ENCODE measurements at regions not wholly inside any gene's neighbourhood (a gene's known extent, or its start where the extent isn't known, plus 50 kb on each side); places are given as distances from the start of the nearest gene placed in this dataset.
A peak's percentile ranks its signal among the peaks of the same experiment; 100 is the strongest.

DNA sequence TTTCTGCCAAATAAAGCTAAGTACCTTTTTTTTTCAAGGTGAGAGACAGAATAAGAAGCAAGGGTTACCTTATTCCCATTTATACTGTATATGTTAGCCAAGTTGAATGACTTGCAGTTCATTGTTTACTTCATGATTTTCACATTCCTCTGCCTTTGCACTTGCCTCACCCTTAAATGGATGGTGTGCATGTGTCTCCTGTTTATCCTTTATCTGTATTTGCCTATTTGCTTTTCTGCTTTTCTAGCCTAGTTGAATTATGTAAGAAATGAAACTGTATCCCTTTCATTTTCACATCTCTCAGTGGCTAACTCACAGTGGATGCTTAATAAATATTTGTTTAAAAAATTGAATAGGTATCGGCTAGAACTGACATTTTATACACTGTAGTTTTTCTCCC is 200.8 kb upstream of the ST8SIA4 start (continued):
- TF ChIP-seq, protein P1, sequence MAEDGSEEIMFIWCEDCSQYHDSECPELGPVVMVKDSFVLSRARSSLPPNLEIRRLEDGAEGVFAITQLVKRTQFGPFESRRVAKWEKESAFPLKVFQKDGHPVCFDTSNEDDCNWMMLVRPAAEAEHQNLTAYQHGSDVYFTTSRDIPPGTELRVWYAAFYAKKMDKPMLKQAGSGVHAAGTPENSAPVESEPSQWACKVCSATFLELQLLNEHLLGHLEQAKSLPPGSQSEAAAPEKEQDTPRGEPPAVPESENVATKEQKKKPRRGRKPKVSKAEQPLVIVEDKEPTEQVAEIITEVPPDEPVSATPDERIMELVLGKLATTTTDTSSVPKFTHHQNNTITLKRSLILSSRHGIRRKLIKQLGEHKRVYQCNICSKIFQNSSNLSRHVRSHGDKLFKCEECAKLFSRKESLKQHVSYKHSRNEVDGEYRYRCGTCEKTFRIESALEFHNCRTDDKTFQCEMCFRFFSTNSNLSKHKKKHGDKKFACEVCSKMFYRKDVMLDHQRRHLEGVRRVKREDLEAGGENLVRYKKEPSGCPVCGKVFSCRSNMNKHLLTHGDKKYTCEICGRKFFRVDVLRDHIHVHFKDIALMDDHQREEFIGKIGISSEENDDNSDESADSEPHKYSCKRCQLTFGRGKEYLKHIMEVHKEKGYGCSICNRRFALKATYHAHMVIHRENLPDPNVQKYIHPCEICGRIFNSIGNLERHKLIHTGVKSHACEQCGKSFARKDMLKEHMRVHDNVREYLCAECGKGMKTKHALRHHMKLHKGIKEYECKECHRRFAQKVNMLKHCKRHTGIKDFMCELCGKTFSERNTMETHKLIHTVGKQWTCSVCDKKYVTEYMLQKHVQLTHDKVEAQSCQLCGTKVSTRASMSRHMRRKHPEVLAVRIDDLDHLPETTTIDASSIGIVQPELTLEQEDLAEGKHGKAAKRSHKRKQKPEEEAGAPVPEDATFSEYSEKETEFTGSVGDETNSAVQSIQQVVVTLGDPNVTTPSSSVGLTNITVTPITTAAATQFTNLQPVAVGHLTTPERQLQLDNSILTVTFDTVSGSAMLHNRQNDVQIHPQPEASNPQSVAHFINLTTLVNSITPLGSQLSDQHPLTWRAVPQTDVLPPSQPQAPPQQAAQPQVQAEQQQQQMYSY (CRISPR knock-in tag; IDR thresholded peaks at IDR 0.05) = no peak
- no peak for TF ChIP-seq MTF2 (CRISPR knock-in tag; IDR thresholded peaks at IDR 0.05; ENCODE audit: borderline replicate concordance)
- no peak for TF ChIP-seq ZBTB8A (CRISPR knock-in tag; IDR thresholded peaks at IDR 0.05; ENCODE audit: borderline replicate concordance, low read depth)
- TF ChIP-seq ZNF3 (CRISPR knock-in tag; IDR thresholded peaks at IDR 0.05) = no peak
- TF ChIP-seq, protein P2, sequence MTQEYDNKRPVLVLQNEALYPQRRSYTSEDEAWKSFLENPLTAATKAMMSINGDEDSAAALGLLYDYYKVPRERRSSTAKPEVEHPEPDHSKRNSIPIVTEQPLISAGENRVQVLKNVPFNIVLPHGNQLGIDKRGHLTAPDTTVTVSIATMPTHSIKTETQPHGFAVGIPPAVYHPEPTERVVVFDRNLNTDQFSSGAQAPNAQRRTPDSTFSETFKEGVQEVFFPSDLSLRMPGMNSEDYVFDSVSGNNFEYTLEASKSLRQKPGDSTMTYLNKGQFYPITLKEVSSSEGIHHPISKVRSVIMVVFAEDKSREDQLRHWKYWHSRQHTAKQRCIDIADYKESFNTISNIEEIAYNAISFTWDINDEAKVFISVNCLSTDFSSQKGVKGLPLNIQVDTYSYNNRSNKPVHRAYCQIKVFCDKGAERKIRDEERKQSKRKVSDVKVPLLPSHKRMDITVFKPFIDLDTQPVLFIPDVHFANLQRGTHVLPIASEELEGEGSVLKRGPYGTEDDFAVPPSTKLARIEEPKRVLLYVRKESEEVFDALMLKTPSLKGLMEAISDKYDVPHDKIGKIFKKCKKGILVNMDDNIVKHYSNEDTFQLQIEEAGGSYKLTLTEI (CRISPR knock-in tag; conservative IDR thresholded peaks at IDR 0.05) = no peak
- no peak for TF ChIP-seq ZNF317 (CRISPR knock-in tag; IDR thresholded peaks at IDR 0.05)
- TF ChIP-seq TP53 (CRISPR knock-in tag; conservative IDR thresholded peaks at IDR 0.05) = no peak
- TF ChIP-seq GPN1 (CRISPR knock-in tag; IDR thresholded peaks at IDR 0.05; ENCODE audit: borderline replicate concordance) = no peak
- no peak for TF ChIP-seq ATF1 (CRISPR knock-in tag; IDR thresholded peaks at IDR 0.05)
- TF ChIP-seq ATM (IDR thresholded peaks at IDR 0.05; ENCODE audit: borderline replicate concordance) = no peak
- TF ChIP-seq HOXD1 (CRISPR knock-in tag; IDR thresholded peaks at IDR 0.05) = no peak
- no peak for TF ChIP-seq ZNF549 (CRISPR knock-in tag; IDR thresholded peaks at IDR 0.05)
- no peak for TF ChIP-seq FOXA1 (IDR thresholded peaks at IDR 0.05)
- TF ChIP-seq FOXA1 (CRISPR knock-in tag; IDR thresholded peaks at IDR 0.05) = 0 out of 2 replicates have a peak, but pooled peaks have one; percentile 25
- TF ChIP-seq, protein P3, sequence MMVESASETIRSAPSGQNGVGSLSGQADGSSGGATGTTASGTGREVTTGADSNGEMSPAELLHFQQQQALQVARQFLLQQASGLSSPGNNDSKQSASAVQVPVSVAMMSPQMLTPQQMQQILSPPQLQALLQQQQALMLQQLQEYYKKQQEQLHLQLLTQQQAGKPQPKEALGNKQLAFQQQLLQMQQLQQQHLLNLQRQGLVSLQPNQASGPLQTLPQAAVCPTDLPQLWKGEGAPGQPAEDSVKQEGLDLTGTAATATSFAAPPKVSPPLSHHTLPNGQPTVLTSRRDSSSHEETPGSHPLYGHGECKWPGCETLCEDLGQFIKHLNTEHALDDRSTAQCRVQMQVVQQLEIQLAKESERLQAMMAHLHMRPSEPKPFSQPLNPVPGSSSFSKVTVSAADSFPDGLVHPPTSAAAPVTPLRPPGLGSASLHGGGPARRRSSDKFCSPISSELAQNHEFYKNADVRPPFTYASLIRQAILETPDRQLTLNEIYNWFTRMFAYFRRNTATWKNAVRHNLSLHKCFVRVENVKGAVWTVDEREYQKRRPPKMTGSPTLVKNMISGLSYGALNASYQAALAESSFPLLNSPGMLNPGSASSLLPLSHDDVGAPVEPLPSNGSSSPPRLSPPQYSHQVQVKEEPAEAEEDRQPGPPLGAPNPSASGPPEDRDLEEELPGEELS (CRISPR knock-in tag; IDR thresholded peaks at IDR 0.05) = peak; percentile 20; the same call in 1 of the 2 replicates
- TF ChIP-seq ZNF343 (CRISPR knock-in tag; IDR thresholded peaks at IDR 0.05) = no peak
- TF ChIP-seq ZBTB20 (CRISPR knock-in tag; IDR thresholded peaks at IDR 0.05; ENCODE audit: borderline replicate concordance, low read depth) = no peak
- TF ChIP-seq ZFP1 (CRISPR knock-in tag; IDR thresholded peaks at IDR 0.05) = no peak
- no peak for TF ChIP-seq SRY (CRISPR knock-in tag; IDR thresholded peaks at IDR 0.05)
- TF ChIP-seq NFE2L2 (IDR thresholded peaks at IDR 0.05; ENCODE audit: low read length) = peak; percentile 42; the same call in 1 of the 2 replicates
